ENCODE measurements at regions not wholly inside any gene's neighbourhood (a gene's known extent, or its start where the extent isn't known, plus 50 kb on each side); places are given as distances from the start of the nearest gene placed in this dataset.
"Not testable (repeated sequence)": the region's sequence is repeated elsewhere in the genome, so short reads cannot be mapped to it uniquely, and the experiment has no call there.

- H3K4me3 ChIP-seq (replicated peaks; ENCODE audit: low read depth, low read length), result no peak overlapping the region
- no peak for DNase-seq (ENCODE audit: extremely low read depth, low read depth)
- no peak for TF ChIP-seq CTCF (IDR thresholded peaks at IDR 0.05; ENCODE audit: low read depth, low read length, missing control alignments)
Measured at GRCh38 chr2:38461470-38461869, 84.4 kb upstream of the ATL2 start.

GRCh38 chr2:38460313-38460712 lies 83.2 kb upstream of the ATL2 start:
- no peak for TF ChIP-seq CTCF (IDR thresholded peaks at IDR 0.05; ENCODE audit: low read depth, low read length, missing control alignments)
- no peak for DNase-seq (ENCODE audit: extremely low read depth, low read depth)

GRCh38 chr2:38454081-38454480 lies 77.0 kb upstream of the ATL2 start:
- no peak for DNase-seq (ENCODE audit: extremely low read depth, low read depth)
- no peak for TF ChIP-seq CTCF (IDR thresholded peaks at IDR 0.05; ENCODE audit: low read depth, low read length, missing control alignments)
- no peak overlapping the region for H3K4me3 ChIP-seq (replicated peaks; ENCODE audit: low read depth, low read length)

More at GRCh38 chr2:38460313-38460712, 83.2 kb upstream of the ATL2 start:
- H3K4me3 ChIP-seq (replicated peaks; ENCODE audit: low read depth, low read length), result no peak overlapping the region

GRCh38 chr2:38451778-38452177 lies 74.7 kb upstream of the ATL2 start:
- DNase-seq (ENCODE audit: extremely low read depth, low read depth); H3K4me3 ChIP-seq (replicated peaks; ENCODE audit: low read depth, low read length): not testable (repeated sequence)

- H3K4me3 ChIP-seq (replicated peaks; ENCODE audit: low read depth, low read length), result no peak overlapping the region
- DNase-seq (ENCODE audit: extremely low read depth, low read depth), result no peak
- no peak for TF ChIP-seq CTCF (IDR thresholded peaks at IDR 0.05; ENCODE audit: low read depth, low read length, missing control alignments)
Measured at GRCh38 chr2:38450509-38450908, 73.4 kb upstream of the ATL2 start.

GRCh38 chr2:38448692-38449410 lies 71.8 kb upstream of the ATL2 start:
- no peak for TF ChIP-seq CTCF (IDR thresholded peaks at IDR 0.05; ENCODE audit: low read depth, low read length, missing control alignments)
- no peak overlapping the region for H3K4me3 ChIP-seq (replicated peaks; ENCODE audit: low read depth, low read length)
- no peak for DNase-seq (ENCODE audit: extremely low read depth, low read depth)

GRCh38 chr2:38446906-38447561 lies 70.0 kb upstream of the ATL2 start:
- DNase-seq (ENCODE audit: extremely low read depth, low read depth), result no peak
- TF ChIP-seq CTCF (IDR thresholded peaks at IDR 0.05; ENCODE audit: low read depth, low read length, missing control alignments), result no peak
- H3K4me3 ChIP-seq (replicated peaks; ENCODE audit: low read depth, low read length), result no peak overlapping the region
